A673 (cell line): ENCODE measurements at regions not wholly inside any gene's neighbourhood (a gene's known extent, or its start where the extent isn't known, plus 50 kb on each side); places are given as distances from the start of the nearest gene placed in this dataset.

Experiments
- BruUV-seq: library from RNA; stranded (reverse); fragments of 400-500 nt; replicated peaks from 2 replicates; lab custom pipeline; 2021; lab: Mats Ljungman, UMichigan
- CTCF ChIA-PET: fragments of 300-600 bp; sonication (Branson Sonifier 250); formaldehyde crosslinking; loops from one replicate; lab custom pipeline; 2022; ENCODE audit warnings: antibody characterized with exemption; lab: Charles Lee
- POLR2A ChIA-PET: fragments of 300-600 bp; sonication (Branson Sonifier 250); formaldehyde crosslinking; loops from one replicate; lab custom pipeline; 2022; ENCODE audit warnings: antibody characterized with exemption; ENCODE audit not compliant: low non-redundant PET; lab: Charles Lee
- DNase-seq: peaks from one replicate; pipeline ENCODE4 v3.0.0-alpha.2; 2015; ENCODE audit warnings: low spot score
- H3K27ac ChIP-seq: fragments of 200-600 bp; sonication (generic); 2 replicates; pipeline ENCODE4 v1.5.1; 2016; ENCODE audit warnings: mixed run types, low read depth, mild to moderate bottlenecking, mixed read lengths, antibody characterized with exemption, low read length; ENCODE audit not compliant: poor library complexity, severe bottlenecking
- H3K27me3 ChIP-seq: fragments of 200-600 bp; sonication (generic); replicated peaks from 2 replicates; pipeline ENCODE4 v1.6.1; 2017; ENCODE audit warnings: mixed run types, low read depth, mild to moderate bottlenecking, mixed read lengths, antibody characterized with exemption, low read length; ENCODE audit not compliant: insufficient read depth, poor library complexity
- H3K36me3 ChIP-seq: fragments of 200-600 bp; sonication (generic); 2 replicates; pipeline ENCODE4 v1.6.1; 2016; ENCODE audit warnings: mixed run types, mild to moderate bottlenecking, mixed read lengths, antibody characterized with exemption, low read length; ENCODE audit not compliant: insufficient read depth, poor library complexity, severe bottlenecking
- H3K4me1 ChIP-seq: fragments of 200-600 bp; sonication (generic); 2 replicates; pipeline ENCODE4 v1.6.1; 2017; ENCODE audit warnings: mixed run types, mild to moderate bottlenecking, mixed read lengths, antibody characterized with exemption, low read length; ENCODE audit not compliant: insufficient read depth, poor library complexity, severe bottlenecking
- H3K4me3 ChIP-seq: fragments of 200-600 bp; sonication (generic); 2 replicates; pipeline ENCODE4 v1.5.1; 2016; ENCODE audit warnings: low read depth, mixed run types, mild to moderate bottlenecking, mixed read lengths, low read length; ENCODE audit not compliant: poor library complexity, severe bottlenecking
- H3K9me3 ChIP-seq: fragments of 200-600 bp; sonication (generic); 2 replicates; pipeline ENCODE4 v1.6.1; 2016; ENCODE audit warnings: mixed run types, low read depth, mild to moderate bottlenecking, mixed read lengths, antibody characterized with exemption, low read length; ENCODE audit not compliant: poor library complexity, severe bottlenecking
- EZH2 ChIP-seq: fragments of 200-600 bp; sonication (generic); IDR thresholded peaks from 2 replicates; pipeline ENCODE4 v1.6.1; 2017; ENCODE audit warnings: borderline replicate concordance, low read depth, mild to moderate bottlenecking, mixed read lengths, antibody characterized with exemption, low read length; ENCODE audit not compliant: poor library complexity, severe bottlenecking
- intact Hi-C: fragments of 100-400 bp; cut with micrococcal nuclease; formaldehyde crosslinking; loops from one replicate; pipeline ENCODE4 v1.10.0; 2022; ENCODE audit not compliant: unreplicated experiment
- TF ChIP-seq, protein P1 (sequence below): fragments of 300-800, 200-600 bp; sonication (generic); conservative IDR thresholded peaks from 2 replicates; pipeline ENCODE4 v1.5.1; 2017; ENCODE audit warnings: low read depth, mild to moderate bottlenecking, antibody characterized with exemption, low read length, moderate library complexity, mixed read lengths

DNA sequence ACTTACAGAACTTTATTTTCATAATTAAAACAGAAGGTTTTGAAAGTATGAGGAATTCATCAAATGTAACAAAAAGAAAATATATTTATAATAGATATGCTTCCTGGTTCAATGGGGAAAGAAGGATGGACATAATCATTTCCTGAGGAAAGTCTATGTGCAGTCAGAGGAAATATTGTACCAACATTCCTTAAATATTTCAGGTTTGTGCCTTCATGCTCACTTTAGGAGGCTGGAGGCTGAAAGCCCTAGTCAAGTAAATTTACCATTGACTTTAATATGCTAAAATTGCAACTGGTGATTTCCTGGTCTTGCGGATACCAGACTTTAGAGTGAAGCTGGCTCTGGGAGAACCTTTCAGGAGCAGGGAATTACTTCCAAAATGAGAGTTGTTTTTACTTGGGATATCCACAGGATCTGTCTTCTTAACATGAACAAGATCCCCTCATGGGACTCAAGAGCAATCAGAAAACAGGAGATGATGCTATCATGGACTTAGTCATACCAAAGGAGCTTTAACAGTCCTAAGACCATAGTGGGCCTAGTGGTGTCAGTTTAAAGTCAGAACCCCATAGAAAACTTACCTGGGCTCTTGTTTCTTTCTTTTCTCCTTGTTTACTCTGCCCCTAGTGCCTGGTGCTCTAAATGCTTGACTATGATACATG lies 762.8 kb upstream of the GRAMD2B start:
- H3K4me3 ChIP-seq = no peak overlapping the region
- DNase-seq = no peak
- H3K36me3 ChIP-seq = no peaks in the 10 kb centered on the region
- POLR2A ChIA-PET = no interaction called here
- no TSS peak for BruUV-seq
- no peaks in the 10 kb centered on the region for H3K4me1 ChIP-seq
- H3K27ac ChIP-seq = no peak overlapping the region
- H3K9me3 ChIP-seq = no peaks in the 10 kb centered on the region
- TF ChIP-seq, protein P1, sequence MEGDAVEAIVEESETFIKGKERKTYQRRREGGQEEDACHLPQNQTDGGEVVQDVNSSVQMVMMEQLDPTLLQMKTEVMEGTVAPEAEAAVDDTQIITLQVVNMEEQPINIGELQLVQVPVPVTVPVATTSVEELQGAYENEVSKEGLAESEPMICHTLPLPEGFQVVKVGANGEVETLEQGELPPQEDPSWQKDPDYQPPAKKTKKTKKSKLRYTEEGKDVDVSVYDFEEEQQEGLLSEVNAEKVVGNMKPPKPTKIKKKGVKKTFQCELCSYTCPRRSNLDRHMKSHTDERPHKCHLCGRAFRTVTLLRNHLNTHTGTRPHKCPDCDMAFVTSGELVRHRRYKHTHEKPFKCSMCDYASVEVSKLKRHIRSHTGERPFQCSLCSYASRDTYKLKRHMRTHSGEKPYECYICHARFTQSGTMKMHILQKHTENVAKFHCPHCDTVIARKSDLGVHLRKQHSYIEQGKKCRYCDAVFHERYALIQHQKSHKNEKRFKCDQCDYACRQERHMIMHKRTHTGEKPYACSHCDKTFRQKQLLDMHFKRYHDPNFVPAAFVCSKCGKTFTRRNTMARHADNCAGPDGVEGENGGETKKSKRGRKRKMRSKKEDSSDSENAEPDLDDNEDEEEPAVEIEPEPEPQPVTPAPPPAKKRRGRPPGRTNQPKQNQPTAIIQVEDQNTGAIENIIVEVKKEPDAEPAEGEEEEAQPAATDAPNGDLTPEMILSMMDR = no peak
- no peak for TF ChIP-seq EZH2
- CTCF ChIA-PET = no interaction called here
- intact Hi-C loops = no loop called here
- no peaks in the 10 kb centered on the region for H3K27me3 ChIP-seq

DNA sequence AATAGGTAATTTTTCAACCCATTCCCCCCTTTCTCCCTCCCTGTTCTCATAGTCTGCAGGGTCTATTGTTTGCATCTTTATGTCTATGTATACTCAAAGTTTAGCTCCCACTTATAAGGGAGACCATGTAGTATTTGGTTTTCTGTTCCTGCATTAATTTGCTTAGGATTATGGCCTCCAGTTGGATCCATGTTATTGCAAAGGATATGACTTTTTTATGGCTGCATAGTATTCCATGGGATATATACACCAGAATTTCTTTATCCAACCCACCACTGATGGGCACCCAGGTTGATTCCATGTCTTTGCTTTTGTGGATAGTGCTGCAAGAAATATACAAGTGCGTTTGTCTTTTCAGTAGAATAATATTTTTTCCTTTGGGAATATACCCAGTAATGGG lies 761.6 kb upstream of the GRAMD2B start:
- H3K36me3 ChIP-seq = no peaks in the 10 kb centered on the region
- ChIA-PET POLR2A (no interaction called here), CTCF (no interaction called here)
- no peaks in the 10 kb centered on the region for H3K9me3 ChIP-seq
- no peak overlapping the region for H3K27ac ChIP-seq
- H3K27me3 ChIP-seq = peaks cover 11% of the 10 kb centered on the region
- intact Hi-C loops = no loop called here
- no peak overlapping the region for H3K4me3 ChIP-seq
- BruUV-seq = no TSS peak
- TF ChIP-seq, protein P1 = no peak
- no peak for TF ChIP-seq EZH2
- no peaks in the 10 kb centered on the region for H3K4me1 ChIP-seq
- no peak for DNase-seq

DNA sequence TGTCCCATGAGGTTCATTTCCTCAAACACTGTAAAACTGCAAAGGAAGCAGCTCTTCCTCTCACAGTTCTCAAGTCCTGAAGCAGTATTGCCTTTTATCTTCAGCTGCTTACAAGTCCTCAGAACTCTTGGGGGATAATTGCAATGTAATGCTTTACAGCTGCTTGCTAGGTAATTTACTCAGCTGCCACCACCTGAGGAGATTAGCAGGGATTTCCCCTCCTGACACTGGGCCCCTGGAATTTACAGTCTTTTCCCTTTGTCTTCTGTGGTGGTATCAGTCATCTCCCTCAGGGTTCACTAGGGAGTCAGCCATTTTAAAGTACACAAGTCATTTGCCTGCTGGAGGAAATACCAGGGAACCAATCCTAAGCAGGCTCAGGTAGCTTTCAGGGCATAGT lies 754.3 kb upstream of the GRAMD2B start:
- TF ChIP-seq, protein P1 = no peak
- no peak for DNase-seq
- intact Hi-C loops = no loop called here
- H3K4me3 ChIP-seq = no peak overlapping the region
- POLR2A ChIA-PET = no interaction called here
- no peaks in the 10 kb centered on the region for H3K4me1 ChIP-seq
- CTCF ChIA-PET = no interaction called here
- peaks cover 27% of the 10 kb centered on the region for H3K27me3 ChIP-seq
- BruUV-seq = no TSS peak
- H3K9me3 ChIP-seq = no peaks in the 10 kb centered on the region
- H3K36me3 ChIP-seq = no peaks in the 10 kb centered on the region
- H3K27ac ChIP-seq = no peak overlapping the region
